ENCODE measurements at regions not wholly inside any gene's neighbourhood (a gene's known extent, or its start where the extent isn't known, plus 50 kb on each side); places are given as distances from the start of the nearest gene placed in this dataset.

- TF ChIP-seq, protein P1, sequence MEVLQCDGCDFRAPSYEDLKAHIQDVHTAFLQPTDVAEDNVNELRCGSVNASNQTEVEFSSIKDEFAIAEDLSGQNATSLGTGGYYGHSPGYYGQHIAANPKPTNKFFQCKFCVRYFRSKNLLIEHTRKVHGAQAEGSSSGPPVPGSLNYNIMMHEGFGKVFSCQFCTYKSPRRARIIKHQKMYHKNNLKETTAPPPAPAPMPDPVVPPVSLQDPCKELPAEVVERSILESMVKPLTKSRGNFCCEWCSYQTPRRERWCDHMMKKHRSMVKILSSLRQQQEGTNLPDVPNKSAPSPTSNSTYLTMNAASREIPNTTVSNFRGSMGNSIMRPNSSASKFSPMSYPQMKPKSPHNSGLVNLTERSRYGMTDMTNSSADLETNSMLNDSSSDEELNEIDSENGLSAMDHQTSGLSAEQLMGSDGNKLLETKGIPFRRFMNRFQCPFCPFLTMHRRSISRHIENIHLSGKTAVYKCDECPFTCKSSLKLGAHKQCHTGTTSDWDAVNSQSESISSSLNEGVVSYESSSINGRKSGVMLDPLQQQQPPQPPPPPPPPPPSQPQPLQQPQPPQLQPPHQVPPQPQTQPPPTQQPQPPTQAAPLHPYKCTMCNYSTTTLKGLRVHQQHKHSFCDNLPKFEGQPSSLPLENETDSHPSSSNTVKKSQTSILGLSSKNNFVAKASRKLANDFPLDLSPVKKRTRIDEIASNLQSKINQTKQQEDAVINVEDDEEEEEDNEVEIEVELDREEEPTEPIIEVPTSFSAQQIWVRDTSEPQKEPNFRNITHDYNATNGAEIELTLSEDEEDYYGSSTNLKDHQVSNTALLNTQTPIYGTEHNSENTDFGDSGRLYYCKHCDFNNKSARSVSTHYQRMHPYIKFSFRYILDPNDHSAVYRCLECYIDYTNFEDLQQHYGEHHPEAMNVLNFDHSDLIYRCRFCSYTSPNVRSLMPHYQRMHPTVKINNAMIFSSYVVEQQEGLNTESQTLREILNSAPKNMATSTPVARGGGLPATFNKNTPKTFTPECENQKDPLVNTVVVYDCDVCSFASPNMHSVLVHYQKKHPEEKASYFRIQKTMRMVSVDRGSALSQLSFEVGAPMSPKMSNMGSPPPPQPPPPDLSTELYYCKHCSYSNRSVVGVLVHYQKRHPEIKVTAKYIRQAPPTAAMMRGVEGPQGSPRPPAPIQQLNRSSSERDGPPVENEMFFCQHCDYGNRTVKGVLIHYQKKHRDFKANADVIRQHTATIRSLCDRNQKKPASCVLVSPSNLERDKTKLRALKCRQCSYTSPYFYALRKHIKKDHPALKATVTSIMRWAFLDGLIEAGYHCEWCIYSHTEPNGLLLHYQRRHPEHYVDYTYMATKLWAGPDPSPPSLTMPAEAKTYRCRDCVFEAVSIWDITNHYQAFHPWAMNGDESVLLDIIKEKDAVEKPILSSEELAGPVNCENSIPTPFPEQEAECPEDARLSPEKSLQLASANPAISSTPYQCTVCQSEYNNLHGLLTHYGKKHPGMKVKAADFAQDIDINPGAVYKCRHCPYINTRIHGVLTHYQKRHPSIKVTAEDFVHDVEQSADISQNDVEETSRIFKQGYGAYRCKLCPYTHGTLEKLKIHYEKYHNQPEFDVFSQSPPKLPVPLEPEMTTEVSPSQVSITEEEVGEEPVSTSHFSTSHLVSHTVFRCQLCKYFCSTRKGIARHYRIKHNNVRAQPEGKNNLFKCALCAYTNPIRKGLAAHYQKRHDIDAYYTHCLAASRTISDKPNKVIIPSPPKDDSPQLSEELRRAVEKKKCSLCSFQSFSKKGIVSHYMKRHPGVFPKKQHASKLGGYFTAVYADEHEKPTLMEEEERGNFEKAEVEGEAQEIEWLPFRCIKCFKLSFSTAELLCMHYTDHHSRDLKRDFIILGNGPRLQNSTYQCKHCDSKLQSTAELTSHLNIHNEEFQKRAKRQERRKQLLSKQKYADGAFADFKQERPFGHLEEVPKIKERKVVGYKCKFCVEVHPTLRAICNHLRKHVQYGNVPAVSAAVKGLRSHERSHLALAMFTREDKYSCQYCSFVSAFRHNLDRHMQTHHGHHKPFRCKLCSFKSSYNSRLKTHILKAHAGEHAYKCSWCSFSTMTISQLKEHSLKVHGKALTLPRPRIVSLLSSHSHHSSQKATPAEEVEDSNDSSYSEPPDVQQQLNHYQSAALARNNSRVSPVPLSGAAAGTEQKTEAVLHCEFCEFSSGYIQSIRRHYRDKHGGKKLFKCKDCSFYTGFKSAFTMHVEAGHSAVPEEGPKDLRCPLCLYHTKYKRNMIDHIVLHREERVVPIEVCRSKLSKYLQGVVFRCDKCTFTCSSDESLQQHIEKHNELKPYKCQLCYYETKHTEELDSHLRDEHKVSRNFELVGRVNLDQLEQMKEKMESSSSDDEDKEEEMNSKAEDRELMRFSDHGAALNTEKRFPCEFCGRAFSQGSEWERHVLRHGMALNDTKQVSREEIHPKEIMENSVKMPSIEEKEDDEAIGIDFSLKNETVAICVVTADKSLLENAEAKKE (CRISPR knock-in tag; IDR thresholded peaks at IDR 0.05) = no peak
- TF ChIP-seq EZH2 (IDR thresholded peaks at IDR 0.05; ENCODE audit: low read depth, unreplicated experiment) = no peak
- TF ChIP-seq, protein P2, sequence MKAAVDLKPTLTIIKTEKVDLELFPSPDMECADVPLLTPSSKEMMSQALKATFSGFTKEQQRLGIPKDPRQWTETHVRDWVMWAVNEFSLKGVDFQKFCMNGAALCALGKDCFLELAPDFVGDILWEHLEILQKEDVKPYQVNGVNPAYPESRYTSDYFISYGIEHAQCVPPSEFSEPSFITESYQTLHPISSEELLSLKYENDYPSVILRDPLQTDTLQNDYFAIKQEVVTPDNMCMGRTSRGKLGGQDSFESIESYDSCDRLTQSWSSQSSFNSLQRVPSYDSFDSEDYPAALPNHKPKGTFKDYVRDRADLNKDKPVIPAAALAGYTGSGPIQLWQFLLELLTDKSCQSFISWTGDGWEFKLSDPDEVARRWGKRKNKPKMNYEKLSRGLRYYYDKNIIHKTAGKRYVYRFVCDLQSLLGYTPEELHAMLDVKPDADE (IDR thresholded peaks at IDR 0.05) = no peak
- no peak for TF ChIP-seq POLR2AphosphoS5 (IDR thresholded peaks at IDR 0.05; ENCODE audit: low read depth)
- no peak for TF ChIP-seq STAT1 (IDR thresholded peaks at IDR 0.05; ENCODE audit: unreplicated experiment)
- TF ChIP-seq EZH2phosphoT487 (IDR thresholded peaks at IDR 0.05; ENCODE audit: unreplicated experiment) = no peak
These were observed 204.7 kb downstream of the ANKRD60 start (continued) for GRCh38 chr20:58023781-58024180.

DNA sequence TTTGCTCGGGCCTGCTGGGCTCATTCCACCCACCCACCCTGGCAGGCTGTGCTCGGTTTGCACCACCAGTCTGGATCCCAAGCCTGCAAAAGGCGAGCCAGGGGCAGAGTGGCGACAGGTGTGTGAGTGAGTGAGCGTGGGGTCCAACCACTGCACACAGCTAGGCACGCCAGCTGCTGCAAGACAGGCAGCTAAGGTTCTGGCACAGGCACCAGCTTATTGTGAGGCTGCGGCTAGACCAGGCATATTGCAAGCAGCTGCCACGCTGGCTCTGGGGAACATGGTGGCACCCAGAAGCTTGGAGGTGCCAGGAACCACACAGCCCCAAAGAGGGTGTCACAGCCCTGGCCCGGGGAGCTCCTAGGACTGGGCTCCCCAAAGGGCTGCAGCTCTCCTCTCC is 205.1 kb downstream of the ANKRD60 start:
- H3K4me1 Mint-ChIP-seq = no peaks in the 10 kb centered on the region
- Histone ChIP-seq H4K20me1 (replicated peaks; ENCODE audit: insufficient read depth) (0 out of 2 replicates have a peak, but pooled peaks cover 4% of the 10 kb centered on the region), H3K4me2 (no peak overlapping the region), H3K4me3 (no peak overlapping the region), H2AFZ (no peak overlapping the region), H3K79me2 (replicated peaks; ENCODE audit: insufficient read depth) (no peaks in the 10 kb centered on the region), H3K36me3 (ENCODE audit: insufficient read depth) (no peaks in the 10 kb centered on the region), H3K27ac (ENCODE audit: low read depth) (no peak overlapping the region), H3K27me3 (ENCODE audit: insufficient read depth) (no peaks in the 10 kb centered on the region), H3F3A (replicated peaks; ENCODE audit: low read depth) (no peaks in the 10 kb centered on the region), H3K4me1 (ENCODE audit: insufficient read depth) (no peaks in the 10 kb centered on the region), H3K9me2 (ENCODE audit: insufficient read depth) (no peaks in the 10 kb centered on the region)
- no peak for DNase-seq (ENCODE audit: low spot score)
- H3K9me3 Mint-ChIP-seq = no peaks in the 10 kb centered on the region
- peaks cover 11% of the 10 kb centered on the region for H3K27me3 Mint-ChIP-seq (ENCODE audit: insufficient read depth, low read depth, poor library complexity)
- H3K36me3 Mint-ChIP-seq (ENCODE audit: low read depth) = no peaks in the 10 kb centered on the region
- ATAC-seq = no peak
- no peak overlapping the region for H3K27ac Mint-ChIP-seq
- no peak overlapping the region for H3K4me3 Mint-ChIP-seq
- no peak for TF ChIP-seq ZNF331 (CRISPR knock-in tag; IDR thresholded peaks at IDR 0.05; ENCODE audit: low read depth)
- no peak for TF ChIP-seq JUNB (IDR thresholded peaks at IDR 0.05; ENCODE audit: unreplicated experiment)
- TF ChIP-seq POLR2AphosphoS5 (IDR thresholded peaks at IDR 0.05; ENCODE audit: low read depth) = no peak
- no peak for TF ChIP-seq STAT1 (IDR thresholded peaks at IDR 0.05; ENCODE audit: unreplicated experiment)
- TF ChIP-seq REST (IDR thresholded peaks at IDR 0.05; ENCODE audit: unreplicated experiment) = no peak
